ENCODE measurements at regions not wholly inside any gene's neighbourhood (a gene's known extent, or its start where the extent isn't known, plus 50 kb on each side); places are given as distances from the start of the nearest gene placed in this dataset.
"Not testable (repeated sequence)": the region's sequence is repeated elsewhere in the genome, so short reads cannot be mapped to it uniquely, and the experiment has no call there.

DNA sequence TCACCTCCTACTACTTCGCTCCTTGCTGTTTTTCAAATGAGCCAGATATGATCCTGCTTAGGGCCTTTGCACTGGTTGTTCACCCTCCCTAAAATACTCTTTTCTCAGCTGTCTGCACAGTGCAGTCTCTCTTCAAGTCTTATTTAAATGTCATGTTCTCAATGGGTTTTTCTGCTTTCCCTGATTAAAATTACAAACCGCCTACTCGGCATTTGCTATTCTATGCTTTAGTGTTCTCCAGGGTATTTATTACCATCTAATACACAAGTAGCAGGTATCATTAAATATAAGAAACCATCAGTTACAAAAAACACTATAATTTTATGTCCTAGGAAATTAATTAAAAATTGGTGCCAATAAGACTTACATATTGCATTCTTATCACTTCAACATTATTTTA lies 108.0 kb upstream of the TMTC1 start:
- H3K27me3 Mint-ChIP-seq: no peaks in the 10 kb centered on the region
- DNase-seq (ENCODE audit: low spot score in 2 of 2) (no peak), ATAC-seq (replicated peaks; ENCODE audit: extremely low read depth, poor library complexity, severe bottlenecking) (no peak)
- H3K9me3 Mint-ChIP-seq: peaks cover 5% of the 10 kb centered on the region
- H3K36me3 Mint-ChIP-seq (ENCODE audit: insufficient read depth): no peaks in the 10 kb centered on the region
- H3K4me1 Mint-ChIP-seq: no peaks in the 10 kb centered on the region
- no peak overlapping the region for H3K4me3 Mint-ChIP-seq
- H3K27ac Mint-ChIP-seq (ENCODE audit: low read depth): no peak overlapping the region

DNA sequence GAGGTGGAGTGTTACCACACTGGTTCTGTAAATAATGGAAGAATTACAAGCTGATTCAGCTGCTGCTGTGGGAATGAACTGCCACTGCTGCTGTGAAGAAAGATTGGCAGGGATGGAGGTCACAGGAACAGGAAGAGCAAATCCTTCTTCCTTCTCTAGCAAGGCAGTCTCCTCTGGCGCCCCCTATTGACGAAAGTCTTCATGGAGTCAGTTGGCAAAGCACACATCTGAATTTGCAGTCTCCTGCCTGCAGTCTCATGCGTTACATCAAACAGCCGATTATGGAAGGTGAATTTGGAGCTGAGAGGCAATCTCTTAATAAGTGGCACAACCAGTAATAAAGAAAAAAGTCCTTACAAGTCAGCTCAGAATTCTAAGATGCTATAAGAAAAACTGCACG lies 106.0 kb upstream of the TMTC1 start:
- ATAC-seq (replicated peaks; ENCODE audit: extremely low read depth, poor library complexity, severe bottlenecking): no peak
- H3K4me3 Mint-ChIP-seq: no peak overlapping the region
- no peaks in the 10 kb centered on the region for H3K27me3 Mint-ChIP-seq
- H3K36me3 Mint-ChIP-seq (ENCODE audit: insufficient read depth): no peaks in the 10 kb centered on the region
- DNase-seq (ENCODE audit: low spot score in 2 of 2): no peak
- H3K9me3 Mint-ChIP-seq: peaks cover 13% of the 10 kb centered on the region
- H3K27ac Mint-ChIP-seq (ENCODE audit: low read depth): no peak overlapping the region
- H3K4me1 Mint-ChIP-seq: no peaks in the 10 kb centered on the region

DNA sequence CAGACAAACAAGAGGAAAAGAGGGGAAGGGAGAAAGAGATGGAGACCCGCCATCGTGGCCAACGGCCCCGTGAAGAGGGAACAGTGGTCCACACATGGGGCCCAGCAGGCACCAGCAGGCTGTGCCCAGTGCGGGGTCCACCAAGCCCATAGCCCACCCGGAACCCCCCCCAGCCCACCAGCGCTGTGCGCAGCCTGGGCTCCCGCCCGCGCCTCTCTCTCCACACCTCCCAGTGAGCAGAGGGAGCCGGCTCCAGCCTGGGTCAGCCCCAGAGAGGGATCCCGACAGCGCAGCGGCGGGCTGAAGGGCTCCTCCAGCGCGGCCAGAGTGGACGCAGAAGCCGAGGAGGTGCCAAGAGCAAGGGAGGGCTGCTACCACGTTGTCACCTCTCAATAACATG lies 105.0 kb upstream of the TMTC1 start:
- Mint-ChIP-seq H3K4me1 (no peaks in the 10 kb centered on the region), H3K36me3 (ENCODE audit: insufficient read depth) (no peaks in the 10 kb centered on the region), H3K27ac (ENCODE audit: low read depth) (no peak overlapping the region), H3K4me3 (no peak overlapping the region), H3K9me3 (peaks cover 23% of the 10 kb centered on the region), H3K27me3 (no peaks in the 10 kb centered on the region)
- DNase-seq (ENCODE audit: low spot score in 2 of 2) (no peak), ATAC-seq (replicated peaks; ENCODE audit: extremely low read depth, poor library complexity, severe bottlenecking) (peak; percentile 32)

DNA sequence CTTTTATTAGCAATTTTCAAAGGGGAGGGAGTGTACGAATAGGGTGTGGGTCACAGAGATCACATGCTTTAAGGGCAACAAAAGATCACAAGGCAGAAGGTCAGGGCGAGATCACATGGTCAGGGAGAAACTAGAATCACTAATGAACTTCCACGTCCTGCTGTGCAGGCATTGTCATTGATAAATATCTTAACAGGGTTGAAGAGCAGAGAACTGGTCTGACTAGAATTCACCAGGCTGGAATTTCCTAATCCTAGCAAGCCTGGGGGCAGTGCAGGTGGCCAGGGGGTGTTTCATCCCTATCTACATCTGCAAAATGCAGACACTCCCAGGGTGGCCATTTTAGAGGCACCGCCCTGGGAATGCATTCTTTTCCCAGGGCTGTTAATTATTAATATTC lies 101.2 kb upstream of the TMTC1 start:
- not testable (repeated sequence) for ATAC-seq (replicated peaks; ENCODE audit: extremely low read depth, poor library complexity, severe bottlenecking); H3K27ac Mint-ChIP-seq (ENCODE audit: low read depth); DNase-seq (ENCODE audit: low spot score in 2 of 2); H3K27me3 Mint-ChIP-seq; H3K4me1 Mint-ChIP-seq; H3K36me3 Mint-ChIP-seq (ENCODE audit: insufficient read depth); H3K4me3 Mint-ChIP-seq
- H3K9me3 Mint-ChIP-seq: peaks cover 25% of the 10 kb centered on the region

DNA sequence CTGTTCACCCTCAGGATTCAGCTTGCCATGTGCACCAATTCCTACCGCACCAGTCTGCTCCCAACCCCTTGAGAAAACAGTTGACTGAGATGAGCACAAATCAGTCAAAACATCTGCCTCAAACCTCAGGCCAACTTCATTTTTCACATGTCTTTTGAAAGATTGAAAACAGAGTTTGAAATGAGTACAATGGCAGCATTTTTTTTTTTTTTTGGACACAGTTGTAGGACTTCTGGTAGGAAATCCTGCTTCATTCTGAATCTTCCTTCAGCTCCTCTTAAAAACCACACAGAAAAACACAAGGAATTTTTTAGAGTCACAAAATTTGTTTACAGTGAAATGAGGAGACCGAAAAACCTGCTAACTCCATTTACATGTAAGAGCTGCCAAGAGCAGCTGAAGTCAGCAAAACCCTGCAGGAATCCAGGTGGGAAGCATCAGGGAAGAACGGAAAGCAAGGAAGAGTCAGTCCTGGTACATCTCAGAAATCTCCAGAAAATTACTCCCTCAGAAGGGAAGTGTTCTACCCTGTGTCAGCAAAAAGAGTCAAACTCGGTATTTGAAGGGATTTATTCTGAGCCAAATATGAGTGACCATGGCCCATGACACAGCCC lies 100.3 kb upstream of the TMTC1 start:
- H3K27me3 Mint-ChIP-seq: no peaks in the 10 kb centered on the region
- no peaks in the 10 kb centered on the region for H3K4me1 Mint-ChIP-seq
- H3K36me3 Mint-ChIP-seq (ENCODE audit: insufficient read depth): no peaks in the 10 kb centered on the region
- DNase-seq (ENCODE audit: low spot score in 2 of 2): no peak
- peaks cover 19% of the 10 kb centered on the region for H3K9me3 Mint-ChIP-seq
- ATAC-seq (replicated peaks; ENCODE audit: extremely low read depth, poor library complexity, severe bottlenecking): no peak
- no peak overlapping the region for H3K4me3 Mint-ChIP-seq
- H3K27ac Mint-ChIP-seq (ENCODE audit: low read depth): no peak overlapping the region

DNA sequence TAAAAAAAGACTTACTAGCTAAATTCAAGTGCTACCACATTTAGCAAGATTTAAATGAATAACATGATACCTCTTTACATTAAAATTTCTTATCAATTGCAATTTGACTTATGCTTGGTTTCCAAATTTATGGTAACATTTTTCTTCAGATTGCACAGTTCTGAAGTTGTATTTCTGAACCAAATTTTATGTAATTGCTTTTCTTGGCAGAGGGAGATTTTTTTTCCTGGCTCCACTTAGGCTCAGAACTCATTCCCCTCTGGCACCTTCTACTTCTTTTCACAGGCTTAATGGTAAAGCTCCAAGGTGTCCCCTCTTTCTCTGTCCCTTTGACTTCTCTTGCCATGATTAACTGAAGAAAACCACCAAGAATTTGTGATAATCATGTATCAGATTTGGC lies 99.8 kb upstream of the TMTC1 start:
- no peaks in the 10 kb centered on the region for H3K27me3 Mint-ChIP-seq
- no peak overlapping the region for H3K4me3 Mint-ChIP-seq
- no peak overlapping the region for H3K27ac Mint-ChIP-seq (ENCODE audit: low read depth)
- no peak for ATAC-seq (replicated peaks; ENCODE audit: extremely low read depth, poor library complexity, severe bottlenecking)
- peaks cover 19% of the 10 kb centered on the region for H3K9me3 Mint-ChIP-seq
- no peaks in the 10 kb centered on the region for H3K36me3 Mint-ChIP-seq (ENCODE audit: insufficient read depth)
- H3K4me1 Mint-ChIP-seq: no peaks in the 10 kb centered on the region
- no peak for DNase-seq (ENCODE audit: low spot score in 2 of 2)

DNA sequence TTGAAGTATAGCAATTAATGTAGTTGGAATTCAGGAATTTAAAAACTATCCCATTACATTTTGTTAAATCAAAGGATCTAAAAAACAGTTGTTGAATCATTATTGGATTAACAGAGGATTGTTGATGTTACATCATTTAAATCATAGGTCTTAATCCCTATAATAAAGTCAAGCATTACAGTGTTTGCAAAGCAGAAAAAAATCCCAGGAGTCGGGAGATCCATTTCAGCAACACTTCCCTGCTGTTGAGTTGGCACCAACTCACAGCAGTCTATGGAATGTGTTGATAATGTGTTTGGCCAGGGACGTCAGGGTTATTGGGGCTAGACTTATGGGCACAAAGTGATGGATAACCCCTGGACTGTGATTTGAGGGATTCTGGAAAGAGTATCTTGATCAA lies 99.1 kb upstream of the TMTC1 start:
- H3K4me3 Mint-ChIP-seq: no peak overlapping the region
- no peak overlapping the region for H3K27ac Mint-ChIP-seq (ENCODE audit: low read depth)
- H3K9me3 Mint-ChIP-seq: peaks cover 19% of the 10 kb centered on the region
- no peaks in the 10 kb centered on the region for H3K27me3 Mint-ChIP-seq
- no peaks in the 10 kb centered on the region for H3K36me3 Mint-ChIP-seq (ENCODE audit: insufficient read depth)
- ATAC-seq (replicated peaks; ENCODE audit: extremely low read depth, poor library complexity, severe bottlenecking) (no peak), DNase-seq (ENCODE audit: low spot score in 2 of 2) (no peak)
- no peaks in the 10 kb centered on the region for H3K4me1 Mint-ChIP-seq

DNA sequence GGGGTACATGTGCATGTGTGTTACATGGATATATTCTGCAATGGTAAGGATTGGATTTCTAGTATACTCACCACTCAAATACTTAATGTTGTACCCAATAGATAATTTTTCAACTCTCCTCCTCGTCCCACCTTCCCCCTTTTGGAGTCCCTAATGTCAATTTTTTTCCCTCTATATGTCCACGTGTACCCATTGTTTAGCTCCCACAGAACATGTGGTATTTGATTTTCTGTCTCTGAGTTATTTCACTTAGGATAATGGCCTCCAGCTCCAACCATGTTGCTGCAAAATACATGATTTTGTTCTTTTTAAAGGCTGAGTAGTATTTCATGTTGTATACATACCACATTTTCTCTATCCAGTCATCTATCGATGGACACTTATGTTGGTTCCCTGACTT lies 97.2 kb upstream of the TMTC1 start:
- no peaks in the 10 kb centered on the region for H3K4me1 Mint-ChIP-seq
- peaks cover under 1% of the 10 kb centered on the region for H3K36me3 Mint-ChIP-seq (ENCODE audit: insufficient read depth)
- no peak for DNase-seq (ENCODE audit: low spot score in 2 of 2)
- H3K27ac Mint-ChIP-seq (ENCODE audit: low read depth): no peak overlapping the region
- H3K4me3 Mint-ChIP-seq: no peak overlapping the region
- H3K27me3 Mint-ChIP-seq: no peaks in the 10 kb centered on the region
- ATAC-seq (replicated peaks; ENCODE audit: extremely low read depth, poor library complexity, severe bottlenecking): no peak
- H3K9me3 Mint-ChIP-seq: peaks cover 20% of the 10 kb centered on the region

DNA sequence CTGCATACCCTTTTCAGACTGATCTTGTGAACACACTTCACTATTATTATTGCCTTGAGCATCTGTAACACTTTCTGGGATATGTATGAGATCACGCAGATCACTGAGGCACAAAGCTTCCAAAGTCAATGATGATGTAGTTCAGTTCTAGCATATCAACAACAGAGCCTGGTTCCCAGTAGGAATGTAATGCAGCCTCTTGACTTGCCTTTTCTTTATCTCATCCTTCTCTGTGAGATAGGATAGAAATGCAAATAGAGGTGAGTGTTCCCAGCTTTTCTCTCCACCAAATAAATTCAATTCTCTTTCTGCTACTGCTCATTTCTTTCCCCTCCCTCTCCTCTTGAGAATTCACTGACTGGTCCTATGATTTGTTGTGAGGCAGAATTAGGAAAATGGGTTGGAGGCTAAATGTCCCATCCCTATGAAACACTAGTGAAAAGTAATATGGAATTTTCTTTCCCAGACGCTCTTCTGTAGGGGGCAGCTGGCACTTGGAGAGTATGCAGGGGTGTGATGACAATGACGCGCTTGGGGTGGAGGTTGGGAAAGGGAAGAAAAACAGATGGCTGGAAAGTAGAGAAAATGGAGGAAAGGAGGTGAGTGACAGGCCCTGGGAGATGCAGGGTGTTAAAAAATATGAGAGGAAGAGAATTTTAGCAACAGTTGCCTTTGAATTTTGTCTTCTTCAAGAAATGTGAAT lies 96.0 kb upstream of the TMTC1 start:
- Mint-ChIP-seq H3K9me3 (peaks cover 21% of the 10 kb centered on the region), H3K4me3 (no peak overlapping the region), H3K4me1 (no peaks in the 10 kb centered on the region), H3K27ac (ENCODE audit: low read depth) (no peak overlapping the region), H3K27me3 (no peaks in the 10 kb centered on the region), H3K36me3 (ENCODE audit: insufficient read depth) (peaks cover 2% of the 10 kb centered on the region)
- DNase-seq (ENCODE audit: low spot score in 2 of 2) (no peak), ATAC-seq (replicated peaks; ENCODE audit: extremely low read depth, poor library complexity, severe bottlenecking) (no peak)

DNA sequence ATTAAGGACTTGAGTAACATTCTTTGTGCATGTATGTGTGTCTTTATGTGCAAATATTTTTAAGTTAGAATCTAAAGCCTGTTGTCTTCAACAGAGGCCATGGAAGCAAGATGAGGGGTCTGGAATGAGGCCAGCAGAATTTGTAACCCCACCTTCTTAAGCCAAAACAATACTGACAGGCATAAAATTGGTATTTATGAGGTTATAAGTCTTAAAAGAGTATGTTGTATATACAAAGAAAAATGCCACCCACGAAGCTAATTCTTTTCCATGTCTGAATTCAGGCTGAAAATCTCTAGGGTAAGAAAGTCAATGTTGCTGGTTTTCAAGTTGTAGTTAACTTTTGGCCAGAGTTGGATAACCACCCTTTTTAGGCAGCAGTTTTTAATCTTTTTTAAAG lies 86.2 kb upstream of the TMTC1 start:
- no peaks in the 10 kb centered on the region for H3K27me3 Mint-ChIP-seq
- DNase-seq (ENCODE audit: low spot score in 2 of 2): no peak
- no peaks in the 10 kb centered on the region for H3K4me1 Mint-ChIP-seq
- ATAC-seq (replicated peaks; ENCODE audit: extremely low read depth, poor library complexity, severe bottlenecking): no peak
- no peak overlapping the region for H3K4me3 Mint-ChIP-seq
- H3K9me3 Mint-ChIP-seq: peaks cover 26% of the 10 kb centered on the region
- no peak overlapping the region for H3K27ac Mint-ChIP-seq (ENCODE audit: low read depth)
- H3K36me3 Mint-ChIP-seq (ENCODE audit: insufficient read depth): no peaks in the 10 kb centered on the region

DNA sequence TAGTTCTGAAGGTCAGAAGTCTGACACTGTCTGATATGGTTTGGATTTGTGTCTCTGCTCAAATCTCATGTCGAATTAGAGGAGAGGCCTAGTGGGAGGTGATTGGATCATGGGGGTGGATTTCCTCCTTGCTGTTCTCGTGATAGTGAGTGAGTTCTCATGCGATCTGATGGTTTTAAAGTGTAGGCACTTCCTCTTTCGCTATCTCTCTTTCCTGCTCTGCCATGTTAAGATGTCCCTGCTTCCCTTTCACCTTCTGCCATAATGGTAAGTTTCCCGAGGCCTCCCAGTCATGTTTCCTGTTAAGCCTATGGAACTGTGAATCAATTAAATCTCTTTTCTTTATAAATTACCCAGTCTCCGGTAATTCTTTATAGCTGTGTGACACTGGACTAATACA lies 84.1 kb upstream of the TMTC1 start:
- no peak overlapping the region for H3K4me3 Mint-ChIP-seq
- no peaks in the 10 kb centered on the region for H3K36me3 Mint-ChIP-seq (ENCODE audit: insufficient read depth)
- no peak overlapping the region for H3K27ac Mint-ChIP-seq (ENCODE audit: low read depth)
- peaks cover 26% of the 10 kb centered on the region for H3K9me3 Mint-ChIP-seq
- ATAC-seq (replicated peaks; ENCODE audit: extremely low read depth, poor library complexity, severe bottlenecking) (no peak), DNase-seq (ENCODE audit: low spot score in 2 of 2) (no peak)
- no peaks in the 10 kb centered on the region for H3K27me3 Mint-ChIP-seq
- no peaks in the 10 kb centered on the region for H3K4me1 Mint-ChIP-seq

DNA sequence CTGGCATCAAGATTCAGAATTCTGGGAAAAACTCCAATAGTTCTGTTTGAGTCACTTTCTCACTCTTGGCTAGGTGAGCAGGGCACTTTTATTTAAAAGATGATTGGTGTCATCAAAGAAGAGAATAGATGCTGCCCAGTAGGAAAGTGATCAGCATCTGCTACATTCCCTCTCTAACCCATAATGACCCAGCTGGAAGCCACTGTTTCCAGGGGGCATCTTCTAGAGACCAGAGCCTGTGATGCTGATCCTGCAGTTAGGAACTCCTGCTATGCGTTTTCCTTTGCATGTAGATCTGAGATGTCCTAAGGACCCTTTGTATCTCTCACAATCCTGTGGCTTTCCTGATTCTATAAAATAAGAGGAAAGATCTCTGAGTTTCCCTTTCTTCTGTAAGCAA lies 79.9 kb upstream of the TMTC1 start:
- H3K4me1 Mint-ChIP-seq: no peaks in the 10 kb centered on the region
- no peaks in the 10 kb centered on the region for H3K36me3 Mint-ChIP-seq (ENCODE audit: insufficient read depth)
- no peaks in the 10 kb centered on the region for H3K27me3 Mint-ChIP-seq
- H3K27ac Mint-ChIP-seq (ENCODE audit: low read depth): no peak overlapping the region
- H3K9me3 Mint-ChIP-seq: peaks cover 17% of the 10 kb centered on the region
- DNase-seq (ENCODE audit: low spot score in 2 of 2) (no peak), ATAC-seq (replicated peaks; ENCODE audit: extremely low read depth, poor library complexity, severe bottlenecking) (no peak)
- H3K4me3 Mint-ChIP-seq: no peak overlapping the region

DNA sequence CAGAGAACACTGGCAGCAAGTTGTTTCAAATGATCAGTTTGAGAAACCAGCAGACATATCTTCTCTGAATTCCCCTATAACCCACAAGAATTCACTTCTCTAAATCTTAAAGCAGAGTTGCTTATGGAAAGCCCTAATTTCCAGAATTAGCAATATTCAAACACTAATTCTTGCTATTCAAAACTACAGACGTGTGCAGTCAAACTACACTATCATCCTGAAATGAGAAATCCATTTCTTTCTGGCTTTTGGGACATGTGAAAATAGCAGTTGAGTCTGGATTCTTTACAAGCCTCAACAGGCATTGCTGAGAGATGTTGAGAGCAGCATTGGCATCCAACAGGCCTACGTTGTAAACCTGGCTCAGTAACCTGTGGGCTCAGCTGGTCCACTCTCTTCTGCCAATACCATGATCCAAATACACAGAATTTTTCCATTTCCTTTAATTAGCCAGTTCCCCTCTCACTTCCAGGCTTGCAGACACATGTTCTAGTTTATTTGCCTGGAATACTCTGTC lies 74.6 kb upstream of the TMTC1 start:
- H3K27me3 Mint-ChIP-seq: no peaks in the 10 kb centered on the region
- H3K4me1 Mint-ChIP-seq: no peaks in the 10 kb centered on the region

More for the DNA sequence above, 74.6 kb upstream of the TMTC1 start:
- H3K36me3 Mint-ChIP-seq (ENCODE audit: insufficient read depth): peaks cover 1% of the 10 kb centered on the region
- no peak for DNase-seq (ENCODE audit: low spot score in 2 of 2)
- no peak for ATAC-seq (replicated peaks; ENCODE audit: extremely low read depth, poor library complexity, severe bottlenecking)
- no peak overlapping the region for H3K4me3 Mint-ChIP-seq
- H3K9me3 Mint-ChIP-seq: no peaks in the 10 kb centered on the region
- H3K27ac Mint-ChIP-seq (ENCODE audit: low read depth): no peak overlapping the region
